Neural progenitor cell (in vitro differentiated cells): ENCODE measurements at regions not wholly inside any gene's neighbourhood (a gene's known extent, or its start where the extent isn't known, plus 50 kb on each side); places are given as distances from the start of the nearest gene placed in this dataset.

ENCODE experiments used
- CTCF ChIP-seq: fragments of 200-600 bp; sonication (generic); IDR thresholded peaks from 2 replicates; pipeline ENCODE4 v1.5.1; 2017; ENCODE audit warnings: antibody characterized with exemption, mild to moderate bottlenecking
- EZH2 ChIP-seq: fragments of 200-600 bp; sonication (generic); IDR thresholded peaks from 2 replicates; pipeline ENCODE4 v1.6.1; 2017; ENCODE audit warnings: antibody characterized with exemption, mild to moderate bottlenecking, moderate library complexity

GRCh38 chr9:88905506-88905905 lies 85.8 kb upstream of the S1PR3 start:
- no peak for TF ChIP-seq EZH2
- no peak for TF ChIP-seq CTCF
